Liver (tissue), 8 donors: ENCODE measurements at regions not wholly inside any gene's neighbourhood (a gene's known extent, or its start where the extent isn't known, plus 50 kb on each side); places are given as distances from the start of the nearest gene placed in this dataset.
A peak's percentile ranks its signal among the peaks of the same experiment; 100 is the strongest.

Experiments
- DNase-seq: peaks from one replicate; pipeline ENCODE4 v3.0.0-alpha.2; 2017; ENCODE audit warnings: low spot score
- H3K27ac ChIP-seq, 2 donors: one replicate each; pipeline ENCODE4 v1.7.0; 2013; ENCODE audit warnings: inconsistent platforms in 2 of 2, low read length in 2 of 2, control low read depth in 1 of 2, low read depth in 1 of 2, mild to moderate bottlenecking in 1 of 2
- H3K27me3 ChIP-seq, 4 donors: one replicate each; pipeline versions ENCODE4 v1.6.1 to v1.7.0; 2013; ENCODE audit warnings: low read length in 3 of 4, inconsistent platforms in 1 of 4, mild to moderate bottlenecking in 1 of 4, moderate library complexity in 1 of 4; ENCODE audit not compliant: control insufficient read depth in 4 of 4, insufficient read depth in 4 of 4
- H3K36me3 ChIP-seq, 4 donors: one replicate each; pipeline versions ENCODE4 v1.6.1 to v1.7.0; 2013; ENCODE audit warnings: low read length in 3 of 4, mild to moderate bottlenecking in 3 of 4, low read depth in 1 of 4, moderate library complexity in 1 of 4; ENCODE audit not compliant: control insufficient read depth in 4 of 4, insufficient read depth in 3 of 4
- H3K4me1 ChIP-seq, 4 donors: one replicate each; pipeline versions ENCODE4 v1.6.1 to v1.7.0; 2013; ENCODE audit warnings: low read length in 3 of 4, mild to moderate bottlenecking in 3 of 4, moderate library complexity in 1 of 4; ENCODE audit not compliant: control insufficient read depth in 4 of 4, insufficient read depth in 4 of 4
- H3K4me3 ChIP-seq, 3 donors: one replicate each; pipeline versions ENCODE4 v1.6.1 to v1.7.0; 2013; ENCODE audit warnings: low read length in 3 of 3, control low read depth in 1 of 3, low read depth in 1 of 3, mild to moderate bottlenecking in 1 of 3
- H3K9ac ChIP-seq, 2 donors: one replicate each; pipeline ENCODE4 v1.7.0; 2013; ENCODE audit warnings: low read length in 2 of 2, mild to moderate bottlenecking in 2 of 2, moderate library complexity in 2 of 2, control low read depth in 1 of 2, low read depth in 1 of 2
- H3K9me3 ChIP-seq, 4 donors: one replicate each; pipeline versions ENCODE4 v1.6.1 to v1.7.0; 2013; ENCODE audit warnings: low read length in 3 of 4; ENCODE audit not compliant: control insufficient read depth in 4 of 4
- ATF3 ChIP-seq: IDR thresholded peaks from 2 replicates; pipeline ENCODE4 v1.6.1; 2016; ENCODE audit warnings: antibody characterized with exemption
- CTCF ChIP-seq: fragments of 150-350 bp; IDR thresholded peaks from 2 replicates; pipeline ENCODE4 v1.5.1; 2017; ENCODE audit warnings: improper control_type of control experiment, low read depth, low read length; ENCODE audit not compliant: missing input control
- EGR1 ChIP-seq, 2 donors: IDR thresholded peaks; 2 replicates each; pipeline ENCODE4 v1.6.1; 2016 to 2018; ENCODE audit warnings: antibody characterized with exemption in 2 of 2, low read depth in 2 of 2
- FOXA1 ChIP-seq: IDR thresholded peaks from 2 replicates; pipeline ENCODE4 v1.6.1; 2016; ENCODE audit warnings: antibody characterized with exemption
- FOXA2 ChIP-seq: IDR thresholded peaks from 2 replicates; pipeline ENCODE4 v1.6.1; 2016; ENCODE audit warnings: antibody characterized with exemption
- GABPA ChIP-seq, 2 donors: IDR thresholded peaks in 1 of 2; conservative IDR thresholded peaks in 1 of 2; 2 replicates each; pipeline ENCODE4 v1.6.1; 2016; ENCODE audit warnings: antibody characterized with exemption in 2 of 2, mild to moderate bottlenecking in 1 of 2, moderate library complexity in 1 of 2
- HNF4A ChIP-seq, 2 donors: conservative IDR thresholded peaks; 2 replicates each; pipeline ENCODE4 v1.6.1; 2016; ENCODE audit warnings: antibody characterized with exemption in 2 of 2, mild to moderate bottlenecking in 2 of 2
- HNF4G ChIP-seq: IDR thresholded peaks from 2 replicates; pipeline ENCODE4 v1.6.1; 2016; ENCODE audit warnings: antibody characterized with exemption
- JUND ChIP-seq, 2 donors: IDR thresholded peaks; 2 replicates each; pipeline ENCODE4 v1.6.1; 2016; ENCODE audit warnings: antibody characterized with exemption in 2 of 2
- MAX ChIP-seq: IDR thresholded peaks from 2 replicates; pipeline ENCODE4 v1.6.1; 2016; ENCODE audit warnings: antibody characterized with exemption
- NR2F2 ChIP-seq: IDR thresholded peaks from 2 replicates; pipeline ENCODE4 v1.6.1; 2016; ENCODE audit warnings: antibody characterized with exemption
- RAD21 ChIP-seq, 2 donors: IDR thresholded peaks; 2 replicates each; pipeline ENCODE4 v1.6.1; 2016; ENCODE audit warnings: antibody characterized with exemption in 2 of 2, mild to moderate bottlenecking in 2 of 2
- REST ChIP-seq: IDR thresholded peaks from 2 replicates; pipeline ENCODE4 v1.6.1; 2016; ENCODE audit warnings: antibody characterized with exemption, mild to moderate bottlenecking
- RXRA ChIP-seq, 2 donors: IDR thresholded peaks; 2 replicates each; pipeline ENCODE4 v1.6.1; 2017 to 2018; ENCODE audit warnings: antibody characterized with exemption in 2 of 2, mild to moderate bottlenecking in 1 of 2
- SP1 ChIP-seq: IDR thresholded peaks from 2 replicates; pipeline ENCODE4 v1.6.1; 2018; ENCODE audit warnings: antibody characterized with exemption, mild to moderate bottlenecking
- TAF1 ChIP-seq: conservative IDR thresholded peaks from 2 replicates; pipeline ENCODE4 v1.6.1; 2016; ENCODE audit warnings: antibody characterized with exemption, mild to moderate bottlenecking
- YY1 ChIP-seq: IDR thresholded peaks from 2 replicates; pipeline ENCODE4 v1.6.1; 2016; ENCODE audit warnings: antibody characterized with exemption, mild to moderate bottlenecking
- ZBTB33 ChIP-seq: IDR thresholded peaks from 2 replicates; pipeline ENCODE4 v1.6.1; 2016; ENCODE audit warnings: antibody characterized with exemption
- WGBS: extraction: QIAGEN DNeasy Blood & Tissue Kit; methylation state at CpG from one replicate; pipeline ENCODE4 v1.1.7; 2013; 5-methylcytosine and 5-hydroxymethylcytosine counted together
- donor health status: healthy.
- donor health status: healthy.
- donor health status: healthy.
- donor health status: healthy.
- donor health status: healthy.

- H3K27me3 ChIP-seq = no peaks in the 10 kb centered on the region
- no peaks in the 10 kb centered on the region for H3K4me1 ChIP-seq
- no peaks in the 10 kb centered on the region for H3K36me3 ChIP-seq
- H3K27ac ChIP-seq = no peak overlapping the region
- no peaks in the 10 kb centered on the region for H3K9me3 ChIP-seq
- TF ChIP-seq EGR1 (IDR thresholded peaks at IDR 0.05; ENCODE audit: low read depth in 2 of 2) (no peak), TAF1 (no peak), RXRA (IDR thresholded peaks at IDR 0.05) (no peak)
- 82% methylated on average over 3 of the region's 3 CpGs for WGBS
- H3K4me3 ChIP-seq = no peak overlapping the region
- H3K9ac ChIP-seq = no peak overlapping the region
- peak; percentile 23 for DNase-seq
Measured at GRCh38 chr20:4070323-4071177, 55.2 kb upstream of the RNF24 start.

GRCh38 chr20:4069751-4070150 is 54.4 kb upstream of the RNF24 start:
- no peaks in the 10 kb centered on the region for H3K4me1 ChIP-seq
- WGBS = 92% methylated on average over 2 of the region's 2 CpGs

More at GRCh38 chr20:4069751-4070150, 54.4 kb upstream of the RNF24 start:
- H3K9ac ChIP-seq = no peak overlapping the region
- H3K36me3 ChIP-seq = no peaks in the 10 kb centered on the region
- no peak for DNase-seq
- H3K27me3 ChIP-seq = no peaks in the 10 kb centered on the region
- no peak overlapping the region for H3K4me3 ChIP-seq
- no peaks in the 10 kb centered on the region for H3K9me3 ChIP-seq
- TF ChIP-seq REST (no peak), RAD21 (IDR thresholded peaks at IDR 0.05) (no peak), CTCF (no peak), RXRA (IDR thresholded peaks at IDR 0.05) (no peak), FOXA1 (no peak), HNF4G (no peak), NR2F2 (no peak), FOXA2 (no peak), EGR1 (IDR thresholded peaks at IDR 0.05; ENCODE audit: low read depth in 2 of 2) (no peak), MAX (no peak), HNF4A (conservative IDR thresholded peaks at IDR 0.05) (no peak), YY1 (no peak), JUND (IDR thresholded peaks at IDR 0.05) (no peak), ATF3 (no peak), SP1 (no peak), ZBTB33 (no peak), TAF1 (no peak), GABPA (IDR thresholded peaks at IDR 0.05 in 1 of 2, conservative IDR thresholded peaks at IDR 0.05 in 1 of 2) (no peak)
- no peak overlapping the region for H3K27ac ChIP-seq
